HEK293 (cell line): ENCODE measurements at regions not wholly inside any gene's neighbourhood (a gene's known extent, or its start where the extent isn't known, plus 50 kb on each side); places are given as distances from the start of the nearest gene placed in this dataset.

ENCODE experiments used
- CTCF ChIA-PET: fragments of 350-600 bp; formaldehyde crosslinking; extraction: SDS; loops from one replicate; lab custom pipeline; 2021; ENCODE audit warnings: antibody characterized with exemption; lab: Yijun Ruan, JAX
- POLR2A ChIA-PET: fragments of 300-600 bp; formaldehyde crosslinking; extraction: SDS; loops from one replicate; lab custom pipeline; 2020; ENCODE audit warnings: antibody characterized with exemption, inconsistent platforms; lab: Yijun Ruan, JAX
- H3K27ac ChIP-seq: fragments of 200-500 bp; sonication (Bioruptor generic); 2 replicates; pipeline ENCODE4 v1.5.1; 2014; ENCODE audit warnings: low read depth, low read length, control low read depth, inconsistent platforms; ENCODE audit errors: extremely low read depth
- H3K36me3 ChIP-seq, 2 experiments: fragments of 200-500 bp in 1 of 2; sonication (Bioruptor generic) in 1 of 2; 1 replicate in 1 of 2; 2 replicates in 1 of 2; pipeline ENCODE4 v1.5.1; 2014 to 2017; ENCODE audit warnings: inconsistent platforms in 2 of 2, low read length in 2 of 2; ENCODE audit not compliant: control insufficient read depth in 2 of 2, insufficient read depth in 1 of 2
- H3K4me1 ChIP-seq: fragments of 200-500 bp; sonication (Bioruptor generic); 2 replicates; pipeline ENCODE4 v1.5.1; 2014; ENCODE audit warnings: mild to moderate bottlenecking, low read length, inconsistent platforms; ENCODE audit not compliant: control insufficient read depth, insufficient read depth
- H3K4me3 ChIP-seq: 2 replicates; pipeline ENCODE4 v1.5.1; 2011; ENCODE audit warnings: low read depth, mild to moderate bottlenecking, control low read depth, low read length, moderate library complexity
- H3K9me3 ChIP-seq: fragments of 200-500 bp; sonication (Bioruptor generic); 2 replicates; pipeline ENCODE4 v1.5.1; 2014; ENCODE audit warnings: low read depth, low read length, inconsistent platforms; ENCODE audit not compliant: control insufficient read depth, insufficient read depth
- HOXC10 ChIP-seq: sonication (generic); formaldehyde crosslinking; IDR thresholded peaks from 2 replicates; pipeline ENCODE4 v1.8.1; 2023; ENCODE audit warnings: mild to moderate bottlenecking, missing genetic modification reagents
- HOXD13 ChIP-seq: sonication (generic); formaldehyde crosslinking; IDR thresholded peaks from 2 replicates; pipeline ENCODE4 v1.8.0; 2022; ENCODE audit warnings: missing genetic modification reagents, borderline replicate concordance
- KLF1 ChIP-seq: fragments of 450-650 bp; formaldehyde crosslinking; IDR thresholded peaks from 2 replicates; pipeline ENCODE4 v1.5.1; 2016; ENCODE audit warnings: missing biosample characterization, missing genetic modification characterization
- SP2 ChIP-seq: fragments of 450-650 bp; formaldehyde crosslinking; IDR thresholded peaks from 2 replicates; pipeline ENCODE4 v1.5.1; 2016; ENCODE audit warnings: missing biosample characterization, missing genetic modification characterization
- TRIM28 ChIP-seq: IDR thresholded peaks from 2 replicates; pipeline ENCODE4 v1.6.1; 2011; ENCODE audit warnings: low read length, control low read depth, borderline replicate concordance
- ZBTB17 ChIP-seq: fragments of 450-650 bp; formaldehyde crosslinking; IDR thresholded peaks from 2 replicates; pipeline ENCODE4 v1.5.1; 2016; ENCODE audit warnings: missing biosample characterization, missing genetic modification characterization
- ZFP41 ChIP-seq: fragments of 450-650 bp; formaldehyde crosslinking; IDR thresholded peaks from 2 replicates; pipeline ENCODE4 v1.5.1; 2016; ENCODE audit warnings: missing biosample characterization, missing genetic modification characterization, borderline replicate concordance
- ZNF146 ChIP-seq: fragments of 450-650 bp; formaldehyde crosslinking; IDR thresholded peaks from 2 replicates; pipeline ENCODE4 v1.5.1; 2016; ENCODE audit warnings: missing biosample characterization, missing genetic modification characterization
- ZNF19 ChIP-seq: fragments of 450-650 bp; formaldehyde crosslinking; IDR thresholded peaks from 2 replicates; pipeline ENCODE4; 2016; ENCODE audit warnings: missing biosample characterization, missing genetic modification characterization, low read depth
- ZNF366 ChIP-seq: fragments of 450-650 bp; formaldehyde crosslinking; conservative IDR thresholded peaks from 2 replicates; pipeline ENCODE4 v1.5.1; 2016; ENCODE audit warnings: missing biosample characterization, missing genetic modification characterization
- ZNF391 ChIP-seq: fragments of 450-650 bp; formaldehyde crosslinking; IDR thresholded peaks from 2 replicates; pipeline ENCODE4 v1.5.1; 2016; ENCODE audit warnings: low read depth, missing biosample characterization, missing genetic modification characterization, borderline replicate concordance
- ZNF416 ChIP-seq: fragments of 450-650 bp; formaldehyde crosslinking; IDR thresholded peaks from 2 replicates; pipeline ENCODE4 v1.5.1; 2016; ENCODE audit warnings: missing biosample characterization, missing genetic modification characterization
- ZNF473 ChIP-seq: fragments of 450-650 bp; formaldehyde crosslinking; IDR thresholded peaks from 2 replicates; pipeline ENCODE4 v1.5.1; 2017; ENCODE audit warnings: missing biosample characterization, missing genetic modification characterization
- ZNF596 ChIP-seq: fragments of 450-650 bp; IDR thresholded peaks from 2 replicates; pipeline ENCODE4 v1.5.0; 2018; ENCODE audit warnings: missing biosample characterization, mild to moderate bottlenecking, missing genetic modification characterization, moderate library complexity
- ZNF610 ChIP-seq: fragments of 450-650 bp; formaldehyde crosslinking; IDR thresholded peaks from 2 replicates; pipeline ENCODE4 v1.5.1; 2016; ENCODE audit warnings: missing biosample characterization, missing genetic modification characterization, borderline replicate concordance
- ZNF654 ChIP-seq: fragments of 450-650 bp; formaldehyde crosslinking; IDR thresholded peaks from 2 replicates; pipeline ENCODE4 v1.5.1; 2016; ENCODE audit warnings: low read depth, missing biosample characterization, missing genetic modification characterization
- ZNF768 ChIP-seq: fragments of 450-650 bp; formaldehyde crosslinking; IDR thresholded peaks from 2 replicates; pipeline ENCODE4 v1.5.1; 2018; ENCODE audit warnings: missing biosample characterization, mild to moderate bottlenecking, missing genetic modification characterization
- ZNF776 ChIP-seq: fragments of 450-650 bp; formaldehyde crosslinking; IDR thresholded peaks from 2 replicates; pipeline ENCODE4 v1.5.0; 2017; ENCODE audit warnings: missing biosample characterization, missing genetic modification characterization, borderline replicate concordance
- ZNF843 ChIP-seq: fragments of 450-650 bp; formaldehyde crosslinking; IDR thresholded peaks from 2 replicates; pipeline ENCODE4 v1.5.1; 2016; ENCODE audit warnings: missing biosample characterization, missing genetic modification characterization
- ZSCAN16 ChIP-seq: fragments of 450-650 bp; formaldehyde crosslinking; IDR thresholded peaks from 2 replicates; pipeline ENCODE4 v1.5.1; 2016; ENCODE audit warnings: missing biosample characterization, missing genetic modification characterization
- TF ChIP-seq, protein P1 (sequence below): fragments of 450-650 bp; formaldehyde crosslinking; IDR thresholded peaks from 2 replicates; pipeline ENCODE4 v1.5.1; 2017; ENCODE audit warnings: missing biosample characterization, missing genetic modification characterization
- TF ChIP-seq, protein P2 (sequence below): fragments of 450-650 bp; formaldehyde crosslinking; IDR thresholded peaks from 2 replicates; pipeline ENCODE4; 2016; ENCODE audit warnings: missing biosample characterization, missing genetic modification characterization
- TF ChIP-seq, protein P3 (sequence below): fragments of 450-650 bp; formaldehyde crosslinking; IDR thresholded peaks from 2 replicates; pipeline ENCODE4 v1.5.1; 2016; ENCODE audit warnings: missing biosample characterization, missing genetic modification characterization
- TF ChIP-seq, protein P4 (sequence below): fragments of 450-650 bp; formaldehyde crosslinking; IDR thresholded peaks from 2 replicates; pipeline ENCODE4 v1.5.1; 2016; ENCODE audit warnings: missing biosample characterization, missing genetic modification characterization
- TF ChIP-seq, protein P5 (sequence below): fragments of 450-650 bp; formaldehyde crosslinking; IDR thresholded peaks from 2 replicates; pipeline ENCODE4 v1.5.1; 2016; ENCODE audit warnings: missing biosample characterization, missing genetic modification characterization

DNA sequence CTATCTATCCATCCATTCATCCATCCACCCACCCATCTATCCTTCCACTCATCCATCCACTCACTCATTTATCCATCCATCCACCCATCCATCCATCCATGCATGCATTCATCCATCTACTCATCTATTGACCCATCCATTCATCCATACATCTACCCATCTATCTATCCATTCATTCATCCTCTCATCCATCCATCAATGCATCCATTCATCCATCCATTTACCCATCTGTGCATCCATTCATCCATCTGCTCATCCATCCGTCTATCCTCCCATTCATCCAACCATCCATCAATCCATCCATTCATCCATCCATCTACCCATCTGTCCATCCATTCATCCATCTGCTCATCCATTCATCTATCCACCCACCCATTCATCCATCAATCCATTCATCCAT, 224.5 kb upstream of the MAF start:
- ChIA-PET POLR2A (no interaction called here), CTCF (no interaction called here)
- no peaks in the 10 kb centered on the region for H3K9me3 ChIP-seq

DNA sequence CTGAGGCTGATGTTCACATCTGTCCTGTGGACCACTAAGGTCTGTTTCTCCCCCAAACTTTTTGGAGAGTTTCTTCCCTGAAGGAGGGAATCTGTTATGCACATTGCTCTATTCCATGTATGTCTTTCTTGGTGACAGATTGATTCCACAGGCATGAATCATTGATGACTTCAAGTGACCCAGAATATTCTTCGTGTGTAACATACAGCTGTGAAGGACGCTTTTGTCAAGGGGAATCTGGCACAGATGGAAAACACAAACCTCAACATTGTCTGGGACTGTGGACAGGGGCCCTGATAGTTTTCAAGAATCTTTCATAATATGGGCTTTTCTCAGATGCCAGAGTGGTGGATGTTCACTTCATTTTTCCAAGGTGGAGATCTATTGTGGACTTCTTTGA, 223.1 kb upstream of the MAF start:
- CTCF ChIA-PET: no interaction called here
- TF ChIP-seq HOXC10 (CRISPR knock-in tag): no peak
- TF ChIP-seq TRIM28: no peak
- TF ChIP-seq, all 188 proteins: peak for 0
- H3K27ac ChIP-seq: no peak overlapping the region
- POLR2A ChIA-PET: no interaction called here
- no peaks in the 10 kb centered on the region for H3K9me3 ChIP-seq
- no peak overlapping the region for H3K4me3 ChIP-seq
- H3K4me1 ChIP-seq: no peaks in the 10 kb centered on the region
- H3K36me3 ChIP-seq: no peaks in the 10 kb centered on the region

More for the DNA sequence above, 224.5 kb upstream of the MAF start:
- H3K4me3 ChIP-seq: no peak overlapping the region
- TF ChIP-seq ZNF366 (tag by site-specific recombination) (peak; percentile 87), ZNF654 (tag by site-specific recombination) (no peak), ZNF473 (tag by site-specific recombination) (no peak), HOXD13 (CRISPR knock-in tag) (no peak), ZSCAN16 (tag by site-specific recombination) (no peak), ZFP41 (tag by site-specific recombination) (no peak), ZNF768 (no peak), ZNF610 (tag by site-specific recombination) (no peak), ZBTB17 (peak; percentile 79), ZNF146 (no peak), TRIM28 (no peak)
- TF ChIP-seq, protein P1, sequence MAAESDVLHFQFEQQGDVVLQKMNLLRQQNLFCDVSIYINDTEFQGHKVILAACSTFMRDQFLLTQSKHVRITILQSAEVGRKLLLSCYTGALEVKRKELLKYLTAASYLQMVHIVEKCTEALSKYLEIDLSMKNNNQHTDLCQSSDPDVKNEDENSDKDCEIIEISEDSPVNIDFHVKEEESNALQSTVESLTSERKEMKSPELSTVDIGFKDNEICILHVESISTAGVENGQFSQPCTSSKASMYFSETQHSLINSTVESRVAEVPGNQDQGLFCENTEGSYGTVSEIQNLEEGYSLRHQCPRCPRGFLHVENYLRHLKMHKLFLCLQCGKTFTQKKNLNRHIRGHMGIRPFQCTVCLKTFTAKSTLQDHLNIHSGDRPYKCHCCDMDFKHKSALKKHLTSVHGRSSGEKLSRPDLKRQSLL (tag by site-specific recombination): no peak
- TF ChIP-seq, protein P2, sequence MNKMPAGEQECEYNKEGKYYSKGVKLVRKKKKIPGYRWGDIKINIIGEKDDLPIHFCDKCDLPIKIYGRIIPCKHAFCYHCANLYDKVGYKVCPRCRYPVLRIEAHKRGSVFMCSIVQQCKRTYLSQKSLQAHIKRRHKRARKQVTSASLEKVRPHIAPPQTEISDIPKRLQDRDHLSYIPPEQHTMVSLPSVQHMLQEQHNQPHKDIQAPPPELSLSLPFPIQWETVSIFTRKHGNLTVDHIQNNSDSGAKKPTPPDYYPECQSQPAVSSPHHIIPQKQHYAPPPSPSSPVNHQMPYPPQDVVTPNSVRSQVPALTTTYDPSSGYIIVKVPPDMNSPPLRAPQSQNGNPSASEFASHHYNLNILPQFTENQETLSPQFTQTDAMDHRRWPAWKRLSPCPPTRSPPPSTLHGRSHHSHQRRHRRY (tag by site-specific recombination): no peak
- TF ChIP-seq, protein P3, sequence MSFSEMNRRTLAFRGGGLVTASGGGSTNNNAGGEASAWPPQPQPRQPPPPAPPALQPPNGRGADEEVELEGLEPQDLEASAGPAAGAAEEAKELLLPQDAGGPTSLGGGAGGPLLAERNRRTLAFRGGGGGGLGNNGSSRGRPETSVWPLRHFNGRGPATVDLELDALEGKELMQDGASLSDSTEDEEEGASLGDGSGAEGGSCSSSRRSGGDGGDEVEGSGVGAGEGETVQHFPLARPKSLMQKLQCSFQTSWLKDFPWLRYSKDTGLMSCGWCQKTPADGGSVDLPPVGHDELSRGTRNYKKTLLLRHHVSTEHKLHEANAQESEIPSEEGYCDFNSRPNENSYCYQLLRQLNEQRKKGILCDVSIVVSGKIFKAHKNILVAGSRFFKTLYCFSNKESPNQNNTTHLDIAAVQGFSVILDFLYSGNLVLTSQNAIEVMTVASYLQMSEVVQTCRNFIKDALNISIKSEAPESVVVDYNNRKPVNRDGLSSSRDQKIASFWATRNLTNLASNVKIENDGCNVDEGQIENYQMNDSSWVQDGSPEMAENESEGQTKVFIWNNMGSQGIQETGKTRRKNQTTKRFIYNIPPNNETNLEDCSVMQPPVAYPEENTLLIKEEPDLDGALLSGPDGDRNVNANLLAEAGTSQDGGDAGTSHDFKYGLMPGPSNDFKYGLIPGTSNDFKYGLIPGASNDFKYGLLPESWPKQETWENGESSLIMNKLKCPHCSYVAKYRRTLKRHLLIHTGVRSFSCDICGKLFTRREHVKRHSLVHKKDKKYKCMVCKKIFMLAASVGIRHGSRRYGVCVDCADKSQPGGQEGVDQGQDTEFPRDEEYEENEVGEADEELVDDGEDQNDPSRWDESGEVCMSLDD (tag by site-specific recombination): no peak
- TF ChIP-seq, protein P4, sequence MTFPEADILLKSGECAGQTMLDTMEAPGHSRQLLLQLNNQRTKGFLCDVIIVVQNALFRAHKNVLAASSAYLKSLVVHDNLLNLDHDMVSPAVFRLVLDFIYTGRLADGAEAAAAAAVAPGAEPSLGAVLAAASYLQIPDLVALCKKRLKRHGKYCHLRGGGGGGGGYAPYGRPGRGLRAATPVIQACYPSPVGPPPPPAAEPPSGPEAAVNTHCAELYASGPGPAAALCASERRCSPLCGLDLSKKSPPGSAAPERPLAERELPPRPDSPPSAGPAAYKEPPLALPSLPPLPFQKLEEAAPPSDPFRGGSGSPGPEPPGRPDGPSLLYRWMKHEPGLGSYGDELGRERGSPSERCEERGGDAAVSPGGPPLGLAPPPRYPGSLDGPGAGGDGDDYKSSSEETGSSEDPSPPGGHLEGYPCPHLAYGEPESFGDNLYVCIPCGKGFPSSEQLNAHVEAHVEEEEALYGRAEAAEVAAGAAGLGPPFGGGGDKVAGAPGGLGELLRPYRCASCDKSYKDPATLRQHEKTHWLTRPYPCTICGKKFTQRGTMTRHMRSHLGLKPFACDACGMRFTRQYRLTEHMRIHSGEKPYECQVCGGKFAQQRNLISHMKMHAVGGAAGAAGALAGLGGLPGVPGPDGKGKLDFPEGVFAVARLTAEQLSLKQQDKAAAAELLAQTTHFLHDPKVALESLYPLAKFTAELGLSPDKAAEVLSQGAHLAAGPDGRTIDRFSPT: no peak
- TF ChIP-seq, all 188 proteins: peak for 2
- Histone ChIP-seq H3K27ac (no peak overlapping the region), H3K4me1 (no peaks in the 10 kb centered on the region), H3K36me3 (no peaks in the 10 kb centered on the region)

DNA sequence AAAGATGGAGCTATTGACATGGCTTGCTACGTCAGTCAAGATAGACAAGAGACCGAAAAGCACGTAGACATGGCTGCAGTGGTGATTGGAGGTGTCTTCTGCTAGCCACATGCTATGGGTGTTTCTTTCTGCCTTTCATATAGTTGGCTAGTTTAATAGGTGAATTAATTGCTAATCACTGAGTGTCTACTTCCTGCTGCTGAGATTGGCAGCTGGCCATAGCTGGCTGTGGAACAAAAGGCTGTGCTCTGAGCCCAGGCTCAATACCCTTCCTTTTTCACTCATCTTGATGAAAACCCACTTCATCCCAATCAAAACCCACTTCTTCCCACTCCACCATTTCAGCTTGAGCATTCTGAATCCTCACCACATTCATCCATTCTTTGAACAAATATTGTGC, 221.4 kb upstream of the MAF start:
- CTCF ChIA-PET: no interaction called here
- TF ChIP-seq ZNF776 (tag by site-specific recombination) (no peak), ZNF19 (tag by site-specific recombination) (no peak), ZNF596 (no peak), ZNF416 (tag by site-specific recombination) (no peak), ZNF843 (tag by site-specific recombination) (no peak), SP2 (tag by site-specific recombination) (no peak), ZNF391 (tag by site-specific recombination) (no peak), KLF1 (tag by site-specific recombination) (no peak)
- TF ChIP-seq, protein P5, sequence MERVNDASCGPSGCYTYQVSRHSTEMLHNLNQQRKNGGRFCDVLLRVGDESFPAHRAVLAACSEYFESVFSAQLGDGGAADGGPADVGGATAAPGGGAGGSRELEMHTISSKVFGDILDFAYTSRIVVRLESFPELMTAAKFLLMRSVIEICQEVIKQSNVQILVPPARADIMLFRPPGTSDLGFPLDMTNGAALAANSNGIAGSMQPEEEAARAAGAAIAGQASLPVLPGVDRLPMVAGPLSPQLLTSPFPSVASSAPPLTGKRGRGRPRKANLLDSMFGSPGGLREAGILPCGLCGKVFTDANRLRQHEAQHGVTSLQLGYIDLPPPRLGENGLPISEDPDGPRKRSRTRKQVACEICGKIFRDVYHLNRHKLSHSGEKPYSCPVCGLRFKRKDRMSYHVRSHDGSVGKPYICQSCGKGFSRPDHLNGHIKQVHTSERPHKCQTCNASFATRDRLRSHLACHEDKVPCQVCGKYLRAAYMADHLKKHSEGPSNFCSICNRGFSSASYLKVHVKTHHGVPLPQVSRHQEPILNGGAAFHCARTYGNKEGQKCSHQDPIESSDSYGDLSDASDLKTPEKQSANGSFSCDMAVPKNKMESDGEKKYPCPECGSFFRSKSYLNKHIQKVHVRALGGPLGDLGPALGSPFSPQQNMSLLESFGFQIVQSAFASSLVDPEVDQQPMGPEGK (tag by site-specific recombination): no peak

More for the DNA sequence above, 221.4 kb upstream of the MAF start:
- Histone ChIP-seq H3K27ac (no peak overlapping the region), H3K36me3 (no peaks in the 10 kb centered on the region), H3K4me3 (no peak overlapping the region), H3K4me1 (no peaks in the 10 kb centered on the region), H3K9me3 (no peaks in the 10 kb centered on the region)
- POLR2A ChIA-PET: no interaction called here
